Fibroblast of the aortic adventitia (primary cell): ENCODE measurements at regions not wholly inside any gene's neighbourhood (a gene's known extent, or its start where the extent isn't known, plus 50 kb on each side); places are given as distances from the start of the nearest gene placed in this dataset.
"Not testable (repeated sequence)": the region's sequence is repeated elsewhere in the genome, so short reads cannot be mapped to it uniquely, and the experiment has no call there.

Experiments used
- DNase-seq: peaks from one replicate; pipeline ENCODE4 v3.0.0-alpha.2; 2010; ENCODE audit warnings: low read depth
- H3K4me3 ChIP-seq: 2 replicates; pipeline ENCODE4 v1.5.1; 2011; ENCODE audit warnings: low read depth, mild to moderate bottlenecking, control low read depth, low read length, moderate library complexity
- CTCF ChIP-seq: IDR thresholded peaks from 2 replicates; pipeline ENCODE4 v1.5.1; 2011; ENCODE audit warnings: mild to moderate bottlenecking, low read length, control low read depth, inconsistent platforms; ENCODE audit not compliant: insufficient read depth

DNA sequence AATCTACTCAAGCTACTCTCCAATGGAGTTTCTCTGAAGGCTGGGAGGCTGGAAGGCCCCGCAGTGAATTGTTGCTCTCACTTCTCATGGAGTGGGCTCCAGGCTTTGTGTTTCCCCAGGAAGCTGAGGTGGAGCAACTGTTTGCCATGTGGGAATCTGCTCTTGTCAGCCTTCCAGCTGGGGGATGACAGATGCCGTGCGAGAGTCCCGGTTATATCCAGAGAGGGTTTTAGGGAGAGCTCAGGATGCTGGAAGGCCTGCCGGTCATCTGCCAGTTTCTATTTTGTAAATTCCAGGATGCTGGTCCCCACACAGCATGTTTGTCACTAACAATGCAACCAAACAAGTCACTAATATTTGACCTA is 98.2 kb upstream of the NAA20 start:
- no peak for DNase-seq
- no peak overlapping the region for H3K4me3 ChIP-seq
- no peak for TF ChIP-seq CTCF

DNA sequence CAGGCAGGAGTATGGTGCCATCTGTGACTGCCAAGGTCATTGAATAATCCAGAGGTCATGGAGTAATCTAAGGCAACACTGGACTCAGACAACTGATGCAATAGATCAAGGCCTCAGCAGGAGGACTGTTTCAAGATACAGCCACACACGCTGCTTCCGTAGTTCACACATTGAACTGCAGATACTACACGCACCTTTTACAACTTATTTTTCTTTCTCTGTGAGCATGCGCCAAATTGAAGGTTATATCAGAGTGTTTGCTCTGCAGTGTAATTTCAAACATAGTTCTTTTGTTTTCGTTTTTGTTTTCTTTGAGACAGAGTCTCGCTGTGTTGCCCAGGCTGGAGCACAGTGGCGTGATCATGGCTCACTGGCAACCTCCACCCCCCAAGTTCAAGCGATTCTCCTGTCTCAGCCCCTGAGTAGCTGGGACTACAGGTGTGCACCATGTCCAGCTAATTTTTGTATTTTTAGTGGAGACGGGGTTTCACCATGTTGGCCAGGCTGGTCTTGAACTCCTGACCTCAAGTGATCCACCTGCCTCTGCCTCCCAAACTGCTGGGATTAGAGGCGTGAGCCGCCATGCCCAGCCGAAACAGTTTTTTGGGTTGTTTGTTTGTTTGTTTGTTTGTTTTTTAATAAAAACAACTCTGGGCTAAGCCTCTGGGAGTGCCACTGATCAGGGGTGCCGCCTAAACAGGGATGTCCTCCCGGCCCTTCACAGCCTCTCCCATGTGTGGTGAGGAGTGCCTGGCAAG is 96.6 kb upstream of the NAA20 start:
- no peak overlapping the region for H3K4me3 ChIP-seq
- DNase-seq: no peak

GRCh38 chr20:19921284-19921793 is 95.8 kb upstream of the NAA20 start:
- no peak overlapping the region for H3K4me3 ChIP-seq
- TF ChIP-seq CTCF: no peak
- no peak for DNase-seq

More for the DNA sequence above, 96.6 kb upstream of the NAA20 start:
- no peak for TF ChIP-seq CTCF

DNA sequence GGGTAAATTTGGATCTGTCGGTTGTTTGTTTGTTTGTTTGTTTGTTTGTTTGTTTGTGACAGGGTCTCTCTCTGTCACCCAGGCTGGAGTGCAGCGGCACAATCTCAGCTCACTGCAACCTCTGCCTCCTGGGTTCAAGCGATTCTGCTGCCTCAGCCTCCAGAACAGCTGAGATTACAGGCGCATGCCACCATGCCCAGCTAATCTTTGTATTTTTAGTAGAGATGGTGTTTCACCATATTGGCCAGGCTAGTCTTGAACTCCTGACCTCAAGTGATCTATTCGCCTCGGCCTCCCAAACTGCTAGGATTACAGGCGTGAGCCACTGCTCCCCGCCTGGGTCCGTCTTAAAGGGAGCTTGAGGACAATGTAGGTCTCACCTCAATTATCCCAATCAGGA is 95.3 kb upstream of the NAA20 start:
- not testable (repeated sequence) for DNase-seq

DNA sequence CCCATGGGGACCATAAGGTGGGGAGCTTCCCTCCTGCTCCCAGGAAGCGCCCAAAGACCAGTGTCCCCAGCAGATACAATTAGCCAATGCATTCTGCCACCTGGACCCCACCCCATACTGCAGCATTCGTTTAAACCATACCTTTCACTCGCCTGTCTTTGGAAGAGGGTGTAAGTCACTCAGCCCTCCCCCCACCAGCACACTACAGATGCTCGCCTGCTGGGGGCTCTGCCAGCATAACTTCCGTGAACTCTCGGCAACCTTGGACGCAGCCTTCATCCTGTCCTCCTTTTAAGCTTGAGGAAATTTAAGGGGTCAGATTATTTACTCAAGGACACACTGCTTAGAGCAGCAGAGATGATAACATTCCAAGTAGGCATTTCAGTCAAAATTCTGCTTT is 94.4 kb upstream of the NAA20 start:
- DNase-seq: no peak
- H3K4me3 ChIP-seq: no peak overlapping the region
- TF ChIP-seq CTCF: no peak

More for the DNA sequence above, 95.3 kb upstream of the NAA20 start:
- H3K4me3 ChIP-seq: not testable (repeated sequence)

DNA sequence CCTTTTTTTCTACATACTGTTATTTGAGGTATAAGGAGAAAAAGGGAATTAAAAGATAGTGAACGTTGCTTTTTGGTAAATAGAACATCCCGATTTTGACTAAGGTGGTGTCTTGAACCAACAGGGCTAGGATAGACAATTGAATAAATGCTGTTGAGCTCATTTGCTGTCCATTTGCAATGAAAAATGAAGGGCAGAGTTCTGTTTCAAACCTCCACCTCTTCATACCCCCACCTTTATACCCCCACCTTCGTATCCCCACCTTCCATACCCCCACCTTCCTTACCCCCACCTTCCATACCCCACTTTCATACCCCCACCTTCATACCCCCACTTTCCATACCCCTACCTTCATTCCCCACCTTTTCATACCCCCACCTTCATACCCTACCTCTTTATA is 93.4 kb upstream of the NAA20 start:
- DNase-seq: no peak
- H3K4me3 ChIP-seq: no peak overlapping the region
- TF ChIP-seq CTCF: no peak

GRCh38 chr20:19924255-19924654 is 92.9 kb upstream of the NAA20 start:
- H3K4me3 ChIP-seq: no peak overlapping the region
- TF ChIP-seq CTCF: no peak
- DNase-seq: no peak
